ENCODE measurements at regions not wholly inside any gene's neighbourhood (a gene's known extent, or its start where the extent isn't known, plus 50 kb on each side); places are given as distances from the start of the nearest gene placed in this dataset.
"Not testable (repeated sequence)": the region's sequence is repeated elsewhere in the genome, so short reads cannot be mapped to it uniquely, and the experiment has no call there.

DNA sequence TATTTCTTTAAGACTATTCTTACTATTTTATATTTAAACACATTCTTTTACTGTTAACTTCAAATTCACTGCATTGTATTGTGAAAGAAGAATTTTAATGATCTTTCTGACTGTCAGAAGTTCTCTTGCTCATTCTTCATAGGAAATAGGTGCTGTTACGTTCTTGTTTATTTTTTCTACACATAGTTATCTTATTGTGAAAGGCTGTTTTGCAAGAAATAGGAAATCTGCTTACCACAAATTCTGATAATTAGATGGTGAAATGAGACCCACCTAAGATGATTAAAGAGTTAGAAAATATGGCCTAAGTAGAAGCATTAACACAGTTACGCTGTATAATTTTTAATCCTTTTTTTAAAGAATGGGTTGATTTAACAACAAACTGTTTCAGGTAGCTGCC is 316.1 kb upstream of the ZFP42 start:
- Histone ChIP-seq H3K4me1 (no peaks in the 10 kb centered on the region), H3K27ac (no peak overlapping the region), H3K36me3 (no peaks in the 10 kb centered on the region), H3K4me3 (no peak overlapping the region), H3K27me3 (no peaks in the 10 kb centered on the region), H3K9me3 (no peaks in the 10 kb centered on the region)
- no peak for TF ChIP-seq POLR2A (IDR thresholded peaks at IDR 0.05)
- TF ChIP-seq, protein P1, sequence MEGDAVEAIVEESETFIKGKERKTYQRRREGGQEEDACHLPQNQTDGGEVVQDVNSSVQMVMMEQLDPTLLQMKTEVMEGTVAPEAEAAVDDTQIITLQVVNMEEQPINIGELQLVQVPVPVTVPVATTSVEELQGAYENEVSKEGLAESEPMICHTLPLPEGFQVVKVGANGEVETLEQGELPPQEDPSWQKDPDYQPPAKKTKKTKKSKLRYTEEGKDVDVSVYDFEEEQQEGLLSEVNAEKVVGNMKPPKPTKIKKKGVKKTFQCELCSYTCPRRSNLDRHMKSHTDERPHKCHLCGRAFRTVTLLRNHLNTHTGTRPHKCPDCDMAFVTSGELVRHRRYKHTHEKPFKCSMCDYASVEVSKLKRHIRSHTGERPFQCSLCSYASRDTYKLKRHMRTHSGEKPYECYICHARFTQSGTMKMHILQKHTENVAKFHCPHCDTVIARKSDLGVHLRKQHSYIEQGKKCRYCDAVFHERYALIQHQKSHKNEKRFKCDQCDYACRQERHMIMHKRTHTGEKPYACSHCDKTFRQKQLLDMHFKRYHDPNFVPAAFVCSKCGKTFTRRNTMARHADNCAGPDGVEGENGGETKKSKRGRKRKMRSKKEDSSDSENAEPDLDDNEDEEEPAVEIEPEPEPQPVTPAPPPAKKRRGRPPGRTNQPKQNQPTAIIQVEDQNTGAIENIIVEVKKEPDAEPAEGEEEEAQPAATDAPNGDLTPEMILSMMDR (IDR thresholded peaks at IDR 0.05) = no peak
- no peak for TF ChIP-seq POLR2AphosphoS5 (IDR thresholded peaks at IDR 0.05; ENCODE audit: insufficient read depth in 1 of 2, low read depth in 1 of 2)
- intact Hi-C loops (cut with DNase I) = no loop called here
- DNase-seq (ENCODE audit: extremely low spot score in 2 of 2) = no peak

DNA sequence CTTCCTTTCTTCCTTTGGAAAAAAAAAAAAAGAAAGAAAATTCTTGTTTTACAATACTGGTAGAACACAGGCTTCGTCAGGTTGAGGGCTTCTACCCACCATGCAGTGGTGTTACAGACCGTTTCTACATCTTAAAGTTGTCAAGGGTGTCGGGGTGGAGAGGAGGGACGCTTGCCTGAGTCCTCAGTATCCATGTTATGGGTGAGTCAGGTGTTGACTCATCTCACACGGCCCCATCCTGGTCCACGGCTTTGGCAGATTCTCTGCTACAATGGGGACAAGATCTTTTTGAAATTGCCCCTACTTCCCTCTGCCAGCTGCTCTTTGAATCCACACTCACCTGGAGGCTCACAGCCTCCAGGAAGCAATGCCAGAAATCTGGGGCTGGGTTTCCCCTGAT is 310.3 kb upstream of the ZFP42 start:
- Histone ChIP-seq H3K27me3 (no peaks in the 10 kb centered on the region), H3K4me1 (no peaks in the 10 kb centered on the region), H3K27ac (no peak overlapping the region), H3K4me3 (no peak overlapping the region), H3K9me3 (no peaks in the 10 kb centered on the region), H3K36me3 (no peaks in the 10 kb centered on the region)
- intact Hi-C loops (cut with DNase I) = no loop called here
- no peak for DNase-seq (ENCODE audit: extremely low spot score in 2 of 2)
- TF ChIP-seq POLR2AphosphoS5 (IDR thresholded peaks at IDR 0.05; ENCODE audit: insufficient read depth in 1 of 2, low read depth in 1 of 2) (no peak), POLR2A (IDR thresholded peaks at IDR 0.05) (no peak)
- TF ChIP-seq, protein P1 (IDR thresholded peaks at IDR 0.05) = no peak

DNA sequence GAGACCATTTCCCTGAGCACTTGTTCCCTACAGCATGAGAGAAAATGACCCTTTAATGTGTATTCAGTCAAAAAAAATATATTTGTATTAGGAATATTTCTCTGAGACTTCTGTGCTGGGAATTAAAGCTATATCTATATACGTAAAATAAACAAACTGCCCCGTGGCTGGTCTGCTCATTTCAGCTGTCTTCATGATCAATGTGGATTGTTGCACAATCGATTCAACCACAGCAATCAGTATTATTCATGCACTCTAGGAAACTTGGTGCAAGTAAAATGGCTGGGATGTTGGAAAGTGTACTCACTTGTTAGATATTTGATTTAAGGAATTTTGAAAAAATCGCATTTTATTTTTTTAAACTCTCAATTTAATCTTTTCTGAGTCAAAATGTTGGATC is 307.9 kb upstream of the ZFP42 start:
- intact Hi-C loops (cut with DNase I) = no loop called here
- no peak overlapping the region for H3K4me3 ChIP-seq
- H3K27me3 ChIP-seq = no peaks in the 10 kb centered on the region
- no peak for DNase-seq (ENCODE audit: extremely low spot score in 2 of 2)
- no peaks in the 10 kb centered on the region for H3K36me3 ChIP-seq
- no peaks in the 10 kb centered on the region for H3K4me1 ChIP-seq
- no peaks in the 10 kb centered on the region for H3K9me3 ChIP-seq
- TF ChIP-seq, protein P1 (IDR thresholded peaks at IDR 0.05) = no peak
- TF ChIP-seq POLR2AphosphoS5 (IDR thresholded peaks at IDR 0.05; ENCODE audit: insufficient read depth in 1 of 2, low read depth in 1 of 2) = no peak
- TF ChIP-seq POLR2A (IDR thresholded peaks at IDR 0.05) = no peak
- no peak overlapping the region for H3K27ac ChIP-seq

DNA sequence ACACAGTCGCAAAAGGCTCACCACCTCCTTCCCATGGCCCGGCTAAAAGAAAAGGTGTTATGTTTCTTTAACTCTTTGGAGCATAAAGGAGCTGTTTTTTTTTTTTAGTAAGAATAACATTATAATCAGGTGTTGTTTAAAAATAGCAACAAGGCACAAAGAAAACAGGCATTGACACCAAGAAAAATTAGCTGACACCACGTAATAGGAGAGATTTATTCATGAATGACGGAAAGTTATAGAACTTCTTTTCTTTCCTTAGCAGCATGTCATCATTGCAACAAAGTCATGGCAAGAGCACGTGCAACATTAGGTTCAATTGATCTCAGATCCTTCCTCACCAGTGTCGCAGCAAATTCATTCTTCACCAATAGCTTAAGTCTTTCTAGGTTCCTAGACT is 302.9 kb upstream of the ZFP42 start:
- intact Hi-C loops (cut with DNase I) = no loop called here
- no peak overlapping the region for H3K27ac ChIP-seq
- no peak for TF ChIP-seq POLR2A (IDR thresholded peaks at IDR 0.05)
- H3K27me3 ChIP-seq = no peaks in the 10 kb centered on the region
- H3K36me3 ChIP-seq = no peaks in the 10 kb centered on the region
- H3K4me1 ChIP-seq = no peaks in the 10 kb centered on the region
- no peak overlapping the region for H3K4me3 ChIP-seq
- no peak for DNase-seq (ENCODE audit: extremely low spot score in 2 of 2)
- H3K9me3 ChIP-seq = no peaks in the 10 kb centered on the region

DNA sequence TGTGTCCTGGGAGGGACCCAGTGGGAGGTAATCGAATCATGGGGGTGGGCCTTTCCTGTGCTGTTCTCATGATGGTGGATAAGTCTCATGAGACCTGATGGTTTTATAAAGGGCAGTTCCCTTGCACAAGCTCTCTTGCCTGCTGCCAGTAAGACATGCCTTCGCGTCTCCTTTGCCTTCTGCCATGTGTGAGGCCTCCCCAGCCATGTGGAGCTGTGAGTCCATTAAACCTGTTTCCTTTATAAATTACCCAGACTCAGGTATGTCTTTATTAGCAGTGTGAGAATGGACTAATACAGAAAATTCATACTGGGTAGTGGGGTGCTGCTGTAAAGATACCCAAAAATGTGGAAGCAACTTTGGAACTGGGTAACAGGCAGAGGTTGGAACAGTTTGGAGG is 300.0 kb upstream of the ZFP42 start:
- H3K27ac ChIP-seq; H3K9me3 ChIP-seq; H3K4me1 ChIP-seq; intact Hi-C loops (cut with DNase I); H3K4me3 ChIP-seq; H3K27me3 ChIP-seq; DNase-seq (ENCODE audit: extremely low spot score in 2 of 2); H3K36me3 ChIP-seq: not testable (repeated sequence)

DNA sequence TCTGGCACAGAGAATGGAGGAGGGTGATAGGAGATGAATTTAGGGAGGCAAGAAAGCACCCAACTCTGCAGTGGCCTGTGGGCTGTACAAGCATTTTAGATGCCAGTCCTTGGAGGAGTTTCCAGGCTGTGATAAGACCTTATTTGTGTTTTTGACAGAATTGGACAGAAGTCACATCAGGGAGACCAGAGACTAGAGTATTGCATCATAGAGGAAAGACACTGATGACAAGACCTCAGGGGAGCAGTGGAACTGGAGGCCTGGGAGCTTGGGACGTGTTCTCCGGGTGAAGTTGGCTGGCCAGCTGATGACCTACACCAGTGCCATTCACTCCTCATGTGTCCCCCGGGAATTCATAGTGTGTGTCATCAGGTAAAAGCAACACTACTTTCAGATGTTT is 284.0 kb upstream of the ZFP42 start:
- no peak overlapping the region for H3K27ac ChIP-seq
- H3K27me3 ChIP-seq = no peaks in the 10 kb centered on the region
- no peak for DNase-seq (ENCODE audit: extremely low spot score in 2 of 2)
- TF ChIP-seq, protein P1 (IDR thresholded peaks at IDR 0.05) = no peak
- no peak overlapping the region for H3K4me3 ChIP-seq
- H3K9me3 ChIP-seq = no peaks in the 10 kb centered on the region
- H3K36me3 ChIP-seq = no peaks in the 10 kb centered on the region
- intact Hi-C loops (cut with DNase I) = no loop called here
- H3K4me1 ChIP-seq = no peaks in the 10 kb centered on the region
